Coronary artery (tissue), 2 donors: ENCODE measurements at regions not wholly inside any gene's neighbourhood (a gene's known extent, or its start where the extent isn't known, plus 50 kb on each side); places are given as distances from the start of the nearest gene placed in this dataset.

ENCODE experiments used
- DNase-seq: peaks from one replicate; pipeline ENCODE4 v3.0.0-alpha.2; 2017; ENCODE audit warnings: low spot score
- H3K27ac ChIP-seq, 2 donors: fragments of 200-600 bp; sonication (generic); one replicate each; pipeline ENCODE4 v1.5.1; 2016 to 2019
- H3K4me3 ChIP-seq: fragments of 200-600 bp; sonication (generic); 2 replicates; pipeline ENCODE4 v1.5.1; 2016; ENCODE audit warnings: mild to moderate bottlenecking, moderate library complexity
- TF ChIP-seq, protein P1 (sequence below): fragments of 200-600 bp; sonication (generic); IDR thresholded peaks from one replicate; pipeline ENCODE4 v1.5.1; 2019; ENCODE audit warnings: antibody characterized with exemption

DNA sequence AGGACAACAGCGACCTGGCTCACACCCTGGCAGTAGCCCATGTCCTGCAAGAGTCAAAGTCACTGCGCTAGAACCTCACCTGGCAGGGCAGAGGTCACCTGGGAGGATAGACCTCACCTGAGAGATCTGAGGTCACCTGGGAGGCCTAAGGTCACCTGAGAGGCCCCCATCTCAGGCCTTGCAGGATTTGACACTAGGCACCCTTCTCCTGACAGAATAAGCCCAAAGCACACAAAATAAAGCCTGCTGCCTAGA lies 75.2 kb upstream of the SPTLC1 start:
- no peak overlapping the region for H3K27ac ChIP-seq
- TF ChIP-seq, protein P1, sequence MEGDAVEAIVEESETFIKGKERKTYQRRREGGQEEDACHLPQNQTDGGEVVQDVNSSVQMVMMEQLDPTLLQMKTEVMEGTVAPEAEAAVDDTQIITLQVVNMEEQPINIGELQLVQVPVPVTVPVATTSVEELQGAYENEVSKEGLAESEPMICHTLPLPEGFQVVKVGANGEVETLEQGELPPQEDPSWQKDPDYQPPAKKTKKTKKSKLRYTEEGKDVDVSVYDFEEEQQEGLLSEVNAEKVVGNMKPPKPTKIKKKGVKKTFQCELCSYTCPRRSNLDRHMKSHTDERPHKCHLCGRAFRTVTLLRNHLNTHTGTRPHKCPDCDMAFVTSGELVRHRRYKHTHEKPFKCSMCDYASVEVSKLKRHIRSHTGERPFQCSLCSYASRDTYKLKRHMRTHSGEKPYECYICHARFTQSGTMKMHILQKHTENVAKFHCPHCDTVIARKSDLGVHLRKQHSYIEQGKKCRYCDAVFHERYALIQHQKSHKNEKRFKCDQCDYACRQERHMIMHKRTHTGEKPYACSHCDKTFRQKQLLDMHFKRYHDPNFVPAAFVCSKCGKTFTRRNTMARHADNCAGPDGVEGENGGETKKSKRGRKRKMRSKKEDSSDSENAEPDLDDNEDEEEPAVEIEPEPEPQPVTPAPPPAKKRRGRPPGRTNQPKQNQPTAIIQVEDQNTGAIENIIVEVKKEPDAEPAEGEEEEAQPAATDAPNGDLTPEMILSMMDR: no peak

DNA sequence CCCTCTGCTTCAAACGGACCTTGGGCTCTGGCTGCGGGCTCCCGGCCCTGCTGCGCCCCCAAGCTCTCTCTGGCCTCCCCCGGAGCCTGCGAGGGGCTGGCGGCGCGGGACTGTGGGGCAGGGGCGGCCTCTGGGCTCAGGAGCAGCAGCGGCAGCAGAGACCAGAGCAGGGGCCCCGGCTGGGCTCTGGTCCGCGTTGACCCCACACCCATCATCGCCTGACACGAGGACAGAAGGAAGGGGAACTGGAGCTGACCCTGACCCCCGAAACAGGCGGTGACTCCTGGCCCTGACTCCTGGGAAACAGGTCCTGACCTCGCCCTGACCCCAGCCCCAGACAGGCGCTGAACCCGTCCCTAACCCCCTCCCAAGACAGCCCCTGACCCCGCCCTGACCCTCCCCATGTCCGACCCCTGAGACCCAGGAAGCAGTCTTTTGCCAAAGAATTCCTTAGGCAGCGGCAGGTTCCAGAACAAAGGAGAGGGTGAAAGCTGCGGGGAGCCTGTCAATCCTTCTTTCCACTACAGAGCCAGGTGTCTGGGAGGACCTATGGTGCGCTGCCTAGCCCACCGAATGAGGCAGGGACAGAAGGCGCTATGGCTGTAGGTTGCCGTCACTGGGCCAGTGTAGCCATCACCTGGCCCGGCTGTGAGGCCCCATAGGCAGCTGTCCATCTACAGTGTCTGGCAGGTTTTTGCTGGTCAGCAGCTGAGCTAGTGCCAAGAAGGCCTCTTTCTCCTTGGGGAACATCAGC lies 74.7 kb upstream of the SPTLC1 start:
- no peak overlapping the region for H3K27ac ChIP-seq
- no peak overlapping the region for H3K4me3 ChIP-seq
- DNase-seq: no peak
- TF ChIP-seq, protein P1: no peak

More for the DNA sequence above, 75.2 kb upstream of the SPTLC1 start:
- DNase-seq: no peak
- no peak overlapping the region for H3K4me3 ChIP-seq

DNA sequence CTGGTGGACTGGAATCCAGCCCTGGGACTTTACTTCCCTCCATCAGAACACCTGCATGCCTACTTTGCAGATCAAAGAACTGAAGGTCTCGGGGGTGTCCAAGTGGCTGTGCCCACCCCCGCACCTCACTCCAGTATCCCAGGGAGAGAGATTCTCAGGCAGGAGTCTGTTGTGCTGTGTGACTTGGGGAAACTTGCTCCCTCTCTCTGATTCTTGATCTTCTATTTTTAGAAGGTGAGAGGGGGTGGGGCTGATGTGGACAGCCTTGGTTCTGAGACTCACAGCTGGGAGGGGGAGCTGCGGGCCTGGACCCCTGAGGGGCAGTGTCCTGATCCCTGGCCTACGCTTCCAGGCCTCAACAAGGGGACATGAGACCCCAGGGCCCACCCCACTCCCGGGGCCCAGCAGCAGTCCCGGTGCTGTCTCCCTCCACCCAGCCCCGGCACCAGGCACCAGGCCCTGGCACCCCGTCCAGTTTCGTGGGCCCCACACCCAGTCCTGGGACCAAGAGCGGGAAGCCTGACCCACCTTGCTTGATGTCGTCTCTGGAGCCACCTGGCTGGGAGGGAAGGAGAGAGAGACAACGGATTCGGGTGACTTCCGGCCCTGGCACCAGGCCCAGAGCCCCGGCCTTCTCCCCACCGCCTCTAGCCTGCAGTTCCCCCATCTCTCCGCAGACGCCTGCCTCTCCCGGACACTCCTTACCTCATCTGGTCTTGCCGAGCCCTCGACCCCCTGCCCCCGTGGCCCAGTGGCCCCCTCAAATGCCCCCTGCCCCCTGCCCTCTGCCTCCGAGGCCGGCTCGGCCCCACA lies 74.0 kb upstream of the SPTLC1 start:
- DNase-seq: no peak
- H3K4me3 ChIP-seq: no peak overlapping the region

DNA sequence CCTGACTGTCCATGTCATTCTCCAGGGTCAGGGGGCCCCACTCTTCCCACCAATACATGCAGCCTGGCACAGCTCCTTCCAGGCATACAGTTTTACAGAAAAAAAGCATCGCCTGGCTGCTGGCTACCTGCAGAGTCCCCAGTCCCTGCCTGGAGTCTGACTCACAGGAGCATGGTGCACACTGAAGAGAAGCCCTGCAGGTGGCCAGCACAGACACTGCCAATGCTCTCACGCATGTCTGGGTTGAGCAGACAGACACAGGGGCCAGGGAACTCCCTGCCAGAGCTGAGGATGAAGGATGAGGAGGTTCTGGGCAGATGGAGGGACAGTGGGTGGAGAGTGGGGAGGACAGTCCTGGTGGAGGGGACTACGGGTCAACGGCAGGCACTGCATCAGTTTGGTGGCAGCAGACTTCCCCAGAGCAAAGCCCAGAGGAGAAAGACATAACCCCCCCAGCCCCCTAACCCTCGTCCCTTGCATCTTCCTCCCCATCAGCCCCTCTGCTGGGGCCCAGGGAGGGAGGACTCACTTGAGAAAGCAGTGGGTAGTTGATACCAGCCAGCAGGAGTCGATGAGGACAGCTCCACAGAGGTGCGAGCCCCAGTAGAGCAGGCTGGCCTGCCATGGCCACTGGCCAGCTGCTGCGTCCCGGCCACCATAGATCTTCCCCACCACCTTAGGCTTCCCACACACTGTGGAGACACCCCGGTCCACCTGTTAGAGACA lies 72.9 kb upstream of the SPTLC1 start:
- Histone ChIP-seq H3K4me3 (no peak overlapping the region), H3K27ac (no peak overlapping the region)
- DNase-seq: no peak
- TF ChIP-seq, protein P1: no peak

More for the DNA sequence above, 74.0 kb upstream of the SPTLC1 start:
- H3K27ac ChIP-seq: no peak overlapping the region
- TF ChIP-seq, protein P1: no peak

DNA sequence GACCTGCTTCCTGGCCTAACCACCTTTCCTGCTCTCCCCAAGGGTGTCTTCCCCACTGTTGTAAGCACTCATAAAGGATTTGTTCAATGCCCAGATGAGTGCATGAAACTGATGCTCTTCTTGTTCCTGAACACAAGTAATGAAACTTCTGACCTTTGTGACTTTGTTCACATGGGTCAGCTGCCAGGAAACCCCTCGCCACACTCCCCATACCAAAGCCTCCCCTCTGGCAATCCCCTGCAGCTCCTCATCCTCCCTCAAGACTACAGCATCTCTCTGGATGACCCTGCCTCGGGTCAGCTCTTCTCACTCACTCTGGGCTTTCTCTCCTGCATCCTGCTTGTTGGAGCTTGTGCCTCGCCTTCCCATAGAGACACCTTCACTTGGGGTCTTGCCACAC lies 72.2 kb upstream of the SPTLC1 start:
- TF ChIP-seq, protein P1: no peak
- H3K4me3 ChIP-seq: no peak overlapping the region
- no peak overlapping the region for H3K27ac ChIP-seq
- DNase-seq: no peak

DNA sequence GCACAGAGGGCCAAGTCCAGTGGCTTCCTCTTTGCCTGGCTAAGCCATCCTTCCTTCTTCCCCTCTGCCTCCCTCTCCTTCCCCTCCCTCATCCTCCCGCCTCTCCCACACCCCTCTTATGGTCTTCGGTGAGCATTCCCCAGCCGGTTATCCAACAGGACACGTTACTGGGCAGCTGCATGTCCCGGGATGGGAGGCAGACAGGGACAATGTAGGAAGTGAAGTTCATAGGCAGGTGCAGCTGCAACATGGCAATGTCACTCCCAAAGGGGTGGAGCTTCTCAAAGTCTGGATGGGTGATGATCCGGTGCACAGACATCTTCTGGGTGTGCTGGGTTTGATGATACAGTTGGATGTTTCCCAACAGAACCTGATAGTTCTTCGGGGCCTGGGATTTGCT lies 71.4 kb upstream of the SPTLC1 start:
- no peak overlapping the region for H3K4me3 ChIP-seq
- no peak overlapping the region for H3K27ac ChIP-seq
- no peak for DNase-seq
- TF ChIP-seq, protein P1: no peak
